HL-60 (cell line): ENCODE measurements at regions not wholly inside any gene's neighbourhood (a gene's known extent, or its start where the extent isn't known, plus 50 kb on each side); places are given as distances from the start of the nearest gene placed in this dataset.

Experiments used
- DNase-seq, 2 experiments: peaks; one replicate each; pipeline ENCODE4 v3.0.0-alpha.2; 2010 to 2020; ENCODE audit warnings: low read depth in 1 of 2, low spot score in 1 of 2
- H3K27ac ChIP-seq: fragments of 250-450 bp; sonication (Bioruptor Pico); replicated peaks from 2 replicates; pipeline ENCODE4 v1.5.1; 2020; ENCODE audit warnings: mild to moderate bottlenecking, moderate library complexity
- H3K27me3 ChIP-seq: fragments of 250-450 bp; sonication (Bioruptor Pico); 2 replicates; pipeline ENCODE4 v1.5.1; 2021; ENCODE audit warnings: mild to moderate bottlenecking, moderate library complexity; ENCODE audit not compliant: insufficient read depth, poor library complexity, severe bottlenecking
- H3K4me3 ChIP-seq: replicated peaks from 2 replicates; pipeline ENCODE4 v1.5.1; 2011; ENCODE audit warnings: mild to moderate bottlenecking, control low read depth, low read length; ENCODE audit not compliant: insufficient read depth
- GABPA ChIP-seq: IDR thresholded peaks from 2 replicates; pipeline ENCODE4 v1.6.1; 2012; ENCODE audit warnings: low read depth
- POLR2AphosphoS5 ChIP-seq: IDR thresholded peaks from 2 replicates; pipeline ENCODE4 v1.6.1; 2012; ENCODE audit warnings: low read depth
- SPI1 ChIP-seq: IDR thresholded peaks from 2 replicates; pipeline ENCODE4 v1.6.1; 2012; ENCODE audit warnings: low read depth, mild to moderate bottlenecking, borderline replicate concordance
- TF ChIP-seq, protein P1 (sequence below): IDR thresholded peaks from 2 replicates; pipeline ENCODE4 v1.6.1; 2012; ENCODE audit warnings: low read depth; ENCODE audit not compliant: insufficient replicate concordance
- TF ChIP-seq, protein P2 (sequence below): IDR thresholded peaks from one replicate; pipeline ENCODE4 v1.5.1; 2011; ENCODE audit warnings: low read length, control low read depth, inconsistent platforms; ENCODE audit not compliant: insufficient read depth

- DNase-seq, result no peak
- Histone ChIP-seq H3K27me3 (no peaks in the 10 kb centered on the region), H3K4me3 (no peak overlapping the region), H3K27ac (no peak overlapping the region)
- TF ChIP-seq POLR2AphosphoS5, result no peak
- TF ChIP-seq, protein P1, sequence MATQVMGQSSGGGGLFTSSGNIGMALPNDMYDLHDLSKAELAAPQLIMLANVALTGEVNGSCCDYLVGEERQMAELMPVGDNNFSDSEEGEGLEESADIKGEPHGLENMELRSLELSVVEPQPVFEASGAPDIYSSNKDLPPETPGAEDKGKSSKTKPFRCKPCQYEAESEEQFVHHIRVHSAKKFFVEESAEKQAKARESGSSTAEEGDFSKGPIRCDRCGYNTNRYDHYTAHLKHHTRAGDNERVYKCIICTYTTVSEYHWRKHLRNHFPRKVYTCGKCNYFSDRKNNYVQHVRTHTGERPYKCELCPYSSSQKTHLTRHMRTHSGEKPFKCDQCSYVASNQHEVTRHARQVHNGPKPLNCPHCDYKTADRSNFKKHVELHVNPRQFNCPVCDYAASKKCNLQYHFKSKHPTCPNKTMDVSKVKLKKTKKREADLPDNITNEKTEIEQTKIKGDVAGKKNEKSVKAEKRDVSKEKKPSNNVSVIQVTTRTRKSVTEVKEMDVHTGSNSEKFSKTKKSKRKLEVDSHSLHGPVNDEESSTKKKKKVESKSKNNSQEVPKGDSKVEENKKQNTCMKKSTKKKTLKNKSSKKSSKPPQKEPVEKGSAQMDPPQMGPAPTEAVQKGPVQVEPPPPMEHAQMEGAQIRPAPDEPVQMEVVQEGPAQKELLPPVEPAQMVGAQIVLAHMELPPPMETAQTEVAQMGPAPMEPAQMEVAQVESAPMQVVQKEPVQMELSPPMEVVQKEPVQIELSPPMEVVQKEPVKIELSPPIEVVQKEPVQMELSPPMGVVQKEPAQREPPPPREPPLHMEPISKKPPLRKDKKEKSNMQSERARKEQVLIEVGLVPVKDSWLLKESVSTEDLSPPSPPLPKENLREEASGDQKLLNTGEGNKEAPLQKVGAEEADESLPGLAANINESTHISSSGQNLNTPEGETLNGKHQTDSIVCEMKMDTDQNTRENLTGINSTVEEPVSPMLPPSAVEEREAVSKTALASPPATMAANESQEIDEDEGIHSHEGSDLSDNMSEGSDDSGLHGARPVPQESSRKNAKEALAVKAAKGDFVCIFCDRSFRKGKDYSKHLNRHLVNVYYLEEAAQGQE, result no peak
- no peak for TF ChIP-seq GABPA
- TF ChIP-seq SPI1, result no peak
- TF ChIP-seq, protein P2, sequence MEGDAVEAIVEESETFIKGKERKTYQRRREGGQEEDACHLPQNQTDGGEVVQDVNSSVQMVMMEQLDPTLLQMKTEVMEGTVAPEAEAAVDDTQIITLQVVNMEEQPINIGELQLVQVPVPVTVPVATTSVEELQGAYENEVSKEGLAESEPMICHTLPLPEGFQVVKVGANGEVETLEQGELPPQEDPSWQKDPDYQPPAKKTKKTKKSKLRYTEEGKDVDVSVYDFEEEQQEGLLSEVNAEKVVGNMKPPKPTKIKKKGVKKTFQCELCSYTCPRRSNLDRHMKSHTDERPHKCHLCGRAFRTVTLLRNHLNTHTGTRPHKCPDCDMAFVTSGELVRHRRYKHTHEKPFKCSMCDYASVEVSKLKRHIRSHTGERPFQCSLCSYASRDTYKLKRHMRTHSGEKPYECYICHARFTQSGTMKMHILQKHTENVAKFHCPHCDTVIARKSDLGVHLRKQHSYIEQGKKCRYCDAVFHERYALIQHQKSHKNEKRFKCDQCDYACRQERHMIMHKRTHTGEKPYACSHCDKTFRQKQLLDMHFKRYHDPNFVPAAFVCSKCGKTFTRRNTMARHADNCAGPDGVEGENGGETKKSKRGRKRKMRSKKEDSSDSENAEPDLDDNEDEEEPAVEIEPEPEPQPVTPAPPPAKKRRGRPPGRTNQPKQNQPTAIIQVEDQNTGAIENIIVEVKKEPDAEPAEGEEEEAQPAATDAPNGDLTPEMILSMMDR, result no peak
Observed at GRCh38 chr2:116645155-116645554, 1169.3 kb upstream of the DDX18 start.

GRCh38 chr2:116668691-116669090, 1145.8 kb upstream of the DDX18 start:
- Histone ChIP-seq H3K27ac (no peak overlapping the region), H3K4me3 (no peak overlapping the region), H3K27me3 (no peaks in the 10 kb centered on the region)
- no peak for DNase-seq
- TF ChIP-seq SPI1 (no peak), POLR2AphosphoS5 (no peak), GABPA (no peak)
- TF ChIP-seq, protein P1, result no peak
- TF ChIP-seq, protein P2, result no peak

DNA sequence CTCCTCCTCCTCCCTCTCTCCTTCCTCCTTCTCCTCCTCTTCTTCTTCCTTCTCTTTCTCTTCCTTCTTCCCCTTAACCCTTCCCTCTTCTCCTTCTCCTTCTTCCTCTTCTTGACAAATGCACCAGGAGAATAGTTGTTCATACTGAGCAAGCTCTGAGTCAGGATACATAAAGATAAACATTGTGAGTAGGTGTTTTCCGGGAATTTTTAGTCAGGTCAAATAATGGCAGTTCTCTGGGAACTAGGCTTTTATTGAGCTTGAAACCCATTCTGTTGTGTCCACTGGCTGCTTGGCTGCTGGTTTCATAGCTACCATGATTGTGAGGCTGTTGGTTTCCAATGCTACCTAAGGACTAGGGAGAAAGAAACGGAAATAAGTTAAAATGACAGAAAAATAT, 1144.7 kb upstream of the DDX18 start:
- Histone ChIP-seq H3K4me3 (no peak overlapping the region), H3K27me3 (no peaks in the 10 kb centered on the region), H3K27ac (no peak overlapping the region)
- DNase-seq, result no peak
- TF ChIP-seq, protein P2, result no peak
- TF ChIP-seq, protein P1, result no peak
- no peak for TF ChIP-seq SPI1
- no peak for TF ChIP-seq GABPA
- TF ChIP-seq POLR2AphosphoS5, result no peak
